GM12892 (cell line): ENCODE measurements at regions not wholly inside any gene's neighbourhood (a gene's known extent, or its start where the extent isn't known, plus 50 kb on each side); places are given as distances from the start of the nearest gene placed in this dataset.

Source experiments
- POLR2A ChIP-seq: IDR thresholded peaks from 2 replicates; pipeline ENCODE4 v1.6.1; 2011; ENCODE audit warnings: low read depth, low read length, control low read depth
- POLR2AphosphoS5 ChIP-seq: IDR thresholded peaks from 2 replicates; pipeline ENCODE4 v1.6.1; 2011; ENCODE audit warnings: low read depth, low read length, control low read depth

DNA sequence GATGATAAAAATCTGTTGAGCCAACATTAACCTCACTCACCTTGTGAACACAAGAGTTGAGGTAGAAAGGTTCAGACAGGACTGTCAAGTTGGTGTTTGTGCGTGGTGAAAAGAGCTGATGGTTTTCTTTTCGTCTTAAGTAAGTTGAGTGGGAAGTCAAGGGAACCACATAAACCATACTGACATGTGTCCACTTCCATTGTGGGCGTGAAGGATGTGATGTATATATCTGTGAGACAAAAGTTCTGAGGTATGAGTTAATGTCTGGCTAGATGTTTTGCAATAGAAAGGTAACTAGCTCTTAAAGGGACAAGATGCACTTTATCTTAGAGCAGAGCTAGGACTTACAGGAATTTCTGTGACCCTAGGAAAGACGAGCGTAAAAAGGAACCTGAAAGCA lies 1272.1 kb upstream of the ADGRB3 start:
- TF ChIP-seq POLR2A (no peak), POLR2AphosphoS5 (no peak)
